Panc1 (cell line): ENCODE measurements at regions not wholly inside any gene's neighbourhood (a gene's known extent, or its start where the extent isn't known, plus 50 kb on each side); places are given as distances from the start of the nearest gene placed in this dataset.

Source experiments
- ATAC-seq: fragments of 200-7000 bp; cut with Tn5 transposase; 2 replicates; pipeline ENCODE4 v1.9.1; 2020; ENCODE audit warnings: mild to moderate bottlenecking, moderate library complexity
- BruUV-seq: library from RNA; stranded (reverse); fragments of 400-500 nt; replicated peaks from 2 replicates; lab custom pipeline; 2021; lab: Mats Ljungman, UMichigan
- CTCF ChIA-PET: fragments of 300-600 bp; sonication (Branson Sonifier 250); formaldehyde crosslinking; loops from one replicate; lab custom pipeline; 2022; ENCODE audit warnings: antibody characterized with exemption; lab: Charles Lee
- POLR2A ChIA-PET: fragments of 300-600 bp; sonication (Branson Sonifier 250); formaldehyde crosslinking; loops from one replicate; lab custom pipeline; 2022; ENCODE audit warnings: antibody characterized with exemption; lab: Charles Lee
- DNase-seq: peaks from one replicate; pipeline ENCODE4 v3.0.0-alpha.2; 2010; ENCODE audit warnings: low read depth, low spot score
- H3K27ac ChIP-seq: 2 replicates; pipeline ENCODE4 v1.5.1; 2011; ENCODE audit warnings: mild to moderate bottlenecking, low read length, inconsistent platforms
- H3K27me3 ChIP-seq: fragments of 200-500 bp; sonication (Bioruptor generic); 2 replicates; pipeline ENCODE4 v1.6.0; 2014; ENCODE audit warnings: low read length, inconsistent platforms; ENCODE audit not compliant: control insufficient read depth, insufficient read depth
- H3K36me3 ChIP-seq: fragments of 200-500 bp; sonication (Bioruptor generic); 2 replicates; pipeline ENCODE4 v1.5.1; 2014; ENCODE audit warnings: inconsistent platforms, mild to moderate bottlenecking, low read length, moderate library complexity; ENCODE audit not compliant: control insufficient read depth, insufficient read depth
- H3K4me1 ChIP-seq: 2 replicates; pipeline ENCODE4 v1.5.1; 2011; ENCODE audit warnings: inconsistent platforms, mild to moderate bottlenecking, low read length, moderate library complexity; ENCODE audit not compliant: control insufficient read depth, insufficient read depth
- H3K4me3 ChIP-seq, 2 experiments: 2 replicates each; pipeline ENCODE4 v1.5.1; 2011 to 2012; ENCODE audit warnings: low read depth in 2 of 2, low read length in 2 of 2, mild to moderate bottlenecking in 2 of 2, inconsistent platforms in 1 of 2, moderate library complexity in 1 of 2
- H3K9me3 ChIP-seq: fragments of 200-500 bp; sonication (Bioruptor generic); 2 replicates; pipeline ENCODE4 v1.5.1; 2014; ENCODE audit warnings: low read depth, mild to moderate bottlenecking, inconsistent platforms, low read length, moderate library complexity; ENCODE audit not compliant: control insufficient read depth, insufficient read depth
- POLR2AphosphoS5 ChIP-seq: IDR thresholded peaks from 2 replicates; pipeline ENCODE4 v1.6.1; 2012; ENCODE audit warnings: mild to moderate bottlenecking, low read depth, low read length, moderate library complexity
- SIN3A ChIP-seq: IDR thresholded peaks from 2 replicates; pipeline ENCODE4 v1.6.1; 2012; ENCODE audit warnings: low read depth, mild to moderate bottlenecking, low read length, moderate library complexity, borderline replicate concordance; ENCODE audit not compliant: insufficient read depth
- TCF7L2 ChIP-seq: IDR thresholded peaks from 2 replicates; pipeline ENCODE4 v1.6.1; 2011; ENCODE audit warnings: mild to moderate bottlenecking, low read depth, low read length, inconsistent platforms
- in situ Hi-C: cut with HindIII; loops from 2 replicates; pipeline ENCODE4 v1.10.0; 2016; ENCODE audit warnings: low sequenced_read_pairs, low pct_unique_long_range_greater_than_20kb
- intact Hi-C: fragments of 100-400 bp; cut with micrococcal nuclease; formaldehyde crosslinking; loops from one replicate; pipeline ENCODE4 v1.10.0; 2022; ENCODE audit not compliant: unreplicated experiment
- TF ChIP-seq, protein P1 (sequence below): fragments of 450-650 bp; IDR thresholded peaks from 2 replicates; pipeline ENCODE4 v1.5.1; 2017; ENCODE audit warnings: mild to moderate bottlenecking
- TF ChIP-seq, protein P2 (sequence below), 2 experiments: IDR thresholded peaks; 2 replicates each; pipeline ENCODE4 v1.6.1; 2011 to 2012; ENCODE audit warnings: low read depth in 2 of 2, control low read depth in 1 of 2, low read length in 1 of 2, mild to moderate bottlenecking in 1 of 2, moderate library complexity in 1 of 2; ENCODE audit not compliant: insufficient read depth in 1 of 2

DNA sequence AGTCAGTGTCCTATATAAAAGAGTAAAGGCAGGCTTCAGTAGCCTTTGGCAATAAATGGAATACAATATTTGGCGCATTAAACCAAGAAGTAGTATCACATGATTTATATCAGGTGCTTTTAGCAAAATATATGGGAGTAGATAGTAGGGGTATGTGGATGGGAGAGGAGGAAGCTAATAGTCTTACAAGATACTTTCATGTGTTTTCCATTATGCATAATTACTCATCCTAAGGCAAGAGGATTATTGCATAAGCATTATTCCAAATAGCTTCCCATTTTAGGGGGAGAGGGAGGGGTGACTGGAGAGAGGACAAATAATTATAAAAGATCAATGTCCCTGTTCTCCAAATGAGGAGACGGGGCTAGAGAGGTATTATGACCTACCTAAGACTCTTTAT is 104.3 kb downstream of the DUSP6 start:
- H3K36me3 ChIP-seq, result no peaks in the 10 kb centered on the region; the same call in 1 of the 2 replicates
- H3K4me1 ChIP-seq, result no peaks in the 10 kb centered on the region
- no peak overlapping the region for H3K4me3 ChIP-seq
- no peaks in the 10 kb centered on the region for H3K27me3 ChIP-seq
- no peaks in the 10 kb centered on the region for H3K9me3 ChIP-seq
- POLR2A ChIA-PET, result no interaction called here
- in situ Hi-C loops (no loop called here), intact Hi-C loops (no loop called here)
- BruUV-seq, result no TSS peak
- DNase-seq (no peak), ATAC-seq (no peak)
- H3K27ac ChIP-seq, result no peak overlapping the region
- TF ChIP-seq SIN3A, result no peak
- no peak for TF ChIP-seq TCF7L2
- TF ChIP-seq, protein P1, sequence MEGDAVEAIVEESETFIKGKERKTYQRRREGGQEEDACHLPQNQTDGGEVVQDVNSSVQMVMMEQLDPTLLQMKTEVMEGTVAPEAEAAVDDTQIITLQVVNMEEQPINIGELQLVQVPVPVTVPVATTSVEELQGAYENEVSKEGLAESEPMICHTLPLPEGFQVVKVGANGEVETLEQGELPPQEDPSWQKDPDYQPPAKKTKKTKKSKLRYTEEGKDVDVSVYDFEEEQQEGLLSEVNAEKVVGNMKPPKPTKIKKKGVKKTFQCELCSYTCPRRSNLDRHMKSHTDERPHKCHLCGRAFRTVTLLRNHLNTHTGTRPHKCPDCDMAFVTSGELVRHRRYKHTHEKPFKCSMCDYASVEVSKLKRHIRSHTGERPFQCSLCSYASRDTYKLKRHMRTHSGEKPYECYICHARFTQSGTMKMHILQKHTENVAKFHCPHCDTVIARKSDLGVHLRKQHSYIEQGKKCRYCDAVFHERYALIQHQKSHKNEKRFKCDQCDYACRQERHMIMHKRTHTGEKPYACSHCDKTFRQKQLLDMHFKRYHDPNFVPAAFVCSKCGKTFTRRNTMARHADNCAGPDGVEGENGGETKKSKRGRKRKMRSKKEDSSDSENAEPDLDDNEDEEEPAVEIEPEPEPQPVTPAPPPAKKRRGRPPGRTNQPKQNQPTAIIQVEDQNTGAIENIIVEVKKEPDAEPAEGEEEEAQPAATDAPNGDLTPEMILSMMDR, result no peak
- TF ChIP-seq, protein P2, sequence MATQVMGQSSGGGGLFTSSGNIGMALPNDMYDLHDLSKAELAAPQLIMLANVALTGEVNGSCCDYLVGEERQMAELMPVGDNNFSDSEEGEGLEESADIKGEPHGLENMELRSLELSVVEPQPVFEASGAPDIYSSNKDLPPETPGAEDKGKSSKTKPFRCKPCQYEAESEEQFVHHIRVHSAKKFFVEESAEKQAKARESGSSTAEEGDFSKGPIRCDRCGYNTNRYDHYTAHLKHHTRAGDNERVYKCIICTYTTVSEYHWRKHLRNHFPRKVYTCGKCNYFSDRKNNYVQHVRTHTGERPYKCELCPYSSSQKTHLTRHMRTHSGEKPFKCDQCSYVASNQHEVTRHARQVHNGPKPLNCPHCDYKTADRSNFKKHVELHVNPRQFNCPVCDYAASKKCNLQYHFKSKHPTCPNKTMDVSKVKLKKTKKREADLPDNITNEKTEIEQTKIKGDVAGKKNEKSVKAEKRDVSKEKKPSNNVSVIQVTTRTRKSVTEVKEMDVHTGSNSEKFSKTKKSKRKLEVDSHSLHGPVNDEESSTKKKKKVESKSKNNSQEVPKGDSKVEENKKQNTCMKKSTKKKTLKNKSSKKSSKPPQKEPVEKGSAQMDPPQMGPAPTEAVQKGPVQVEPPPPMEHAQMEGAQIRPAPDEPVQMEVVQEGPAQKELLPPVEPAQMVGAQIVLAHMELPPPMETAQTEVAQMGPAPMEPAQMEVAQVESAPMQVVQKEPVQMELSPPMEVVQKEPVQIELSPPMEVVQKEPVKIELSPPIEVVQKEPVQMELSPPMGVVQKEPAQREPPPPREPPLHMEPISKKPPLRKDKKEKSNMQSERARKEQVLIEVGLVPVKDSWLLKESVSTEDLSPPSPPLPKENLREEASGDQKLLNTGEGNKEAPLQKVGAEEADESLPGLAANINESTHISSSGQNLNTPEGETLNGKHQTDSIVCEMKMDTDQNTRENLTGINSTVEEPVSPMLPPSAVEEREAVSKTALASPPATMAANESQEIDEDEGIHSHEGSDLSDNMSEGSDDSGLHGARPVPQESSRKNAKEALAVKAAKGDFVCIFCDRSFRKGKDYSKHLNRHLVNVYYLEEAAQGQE (IDR thresholded peaks at IDR 0.05; ENCODE audit: insufficient read depth in 1 of 2, low read depth in 2 of 2, low read length in 1 of 2), result no peak
- no peak for TF ChIP-seq POLR2AphosphoS5
- CTCF ChIA-PET, result no interaction called here

DNA sequence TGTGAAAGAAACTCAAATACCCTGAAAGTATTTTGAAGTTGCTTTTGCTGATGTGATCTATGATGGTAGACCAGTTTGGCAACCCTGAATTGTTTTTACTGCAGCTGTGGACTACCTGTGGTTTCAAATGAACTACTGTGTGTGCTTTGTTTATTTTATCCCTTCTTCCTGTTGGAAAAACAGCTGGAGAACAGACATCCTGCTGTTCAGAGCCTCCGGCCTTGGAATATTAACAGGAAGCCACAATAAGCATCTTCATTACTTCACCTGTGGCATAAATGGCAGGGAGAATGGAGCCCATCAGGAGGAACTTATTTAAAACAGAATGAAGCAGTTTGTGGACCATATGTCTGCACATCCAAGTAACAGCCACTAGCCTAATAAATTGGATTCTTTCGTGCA is 104.8 kb downstream of the DUSP6 start:
- no peaks in the 10 kb centered on the region for H3K4me1 ChIP-seq
- no peaks in the 10 kb centered on the region for H3K9me3 ChIP-seq
- no peaks in the 10 kb centered on the region for H3K36me3 ChIP-seq
- H3K27ac ChIP-seq, result no peak overlapping the region
- ChIA-PET CTCF (no interaction called here), POLR2A (no interaction called here)
- DNase-seq, result no peak
- H3K27me3 ChIP-seq, result no peaks in the 10 kb centered on the region
- intact Hi-C loops, result no loop called here
- ATAC-seq, result no peak
- H3K4me3 ChIP-seq, result no peak overlapping the region
- no TSS peak for BruUV-seq
- TF ChIP-seq POLR2AphosphoS5 (no peak), TCF7L2 (no peak), SIN3A (no peak)
- TF ChIP-seq, protein P2 (IDR thresholded peaks at IDR 0.05; ENCODE audit: insufficient read depth in 1 of 2, low read depth in 2 of 2, low read length in 1 of 2), result no peak
- TF ChIP-seq, protein P1, result no peak
- in situ Hi-C loops, result no loop called here
